Activated T-cell treated with anti-CD3 and anti-CD28 coated beads, Interleukin-2, amount 50 U/mL, for 4 hours (primary cell): ENCODE measurements at regions not wholly inside any gene's neighbourhood (a gene's known extent, or its start where the extent isn't known, plus 50 kb on each side); places are given as distances from the start of the nearest gene placed in this dataset.
"Not testable (repeated sequence)": the region's sequence is repeated elsewhere in the genome, so short reads cannot be mapped to it uniquely, and the experiment has no call there.

ENCODE experiments used
- ATAC-seq, 2 donors: fragments of 200-7000 bp; cut with Tn5 transposase; one replicate each; pipeline ENCODE4 v1.10.0; 2021
- DNase-seq: peaks from one replicate; pipeline ENCODE4 v3.0.0-alpha.2; 2020
- H3K27me3 Mint-ChIP-seq: one replicate; pipeline ENCODE4 v1.8.0; 2021; ENCODE audit warnings: low read depth, mixed read lengths
- H3K36me3 Mint-ChIP-seq: one replicate; pipeline ENCODE4 v1.8.0; 2022; ENCODE audit warnings: mixed read lengths; ENCODE audit not compliant: insufficient read depth
- H3K4me1 Mint-ChIP-seq: one replicate; pipeline ENCODE4 v1.8.0; 2021; ENCODE audit warnings: low read depth, mixed read lengths
- H3K4me3 Mint-ChIP-seq: one replicate; pipeline ENCODE4 v1.8.0; 2021; ENCODE audit warnings: mild to moderate bottlenecking, moderate library complexity, mixed read lengths
- H3K9me3 Mint-ChIP-seq: one replicate; pipeline ENCODE4 v1.8.0; 2021; ENCODE audit warnings: mixed read lengths

DNA sequence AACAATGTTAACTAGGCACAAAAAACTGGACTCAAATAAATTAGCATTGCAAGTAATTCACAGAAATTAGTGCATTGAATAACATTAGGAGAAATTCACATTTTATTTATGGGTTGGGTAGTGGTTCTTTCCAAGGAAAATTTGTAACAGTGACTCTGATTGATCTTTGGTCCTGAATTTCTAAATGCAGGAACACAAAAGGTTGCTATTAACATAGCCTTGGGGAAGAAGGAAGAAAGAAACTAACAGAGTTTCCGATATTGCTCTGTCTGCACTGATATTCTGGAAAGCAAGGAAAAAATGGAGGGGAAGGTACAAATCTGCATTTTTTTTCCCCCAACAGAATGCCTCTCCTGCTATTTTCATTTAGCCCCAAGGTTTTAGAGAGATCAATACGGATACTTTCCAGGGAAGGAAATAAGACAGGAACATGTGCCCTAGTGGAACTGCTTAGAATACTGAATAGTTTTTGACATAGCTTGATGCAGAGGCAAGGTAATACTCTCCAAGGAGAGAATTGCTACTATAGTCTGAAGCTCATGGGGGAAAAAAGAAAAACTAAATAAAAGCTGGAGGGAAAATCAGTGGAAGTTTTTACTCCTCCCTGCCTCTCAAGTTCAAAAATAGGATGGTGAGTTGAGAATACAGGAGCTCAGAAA lies 490.1 kb downstream of the RAPGEF2 start:
- DNase-seq (no peak), ATAC-seq (no peak)
- Mint-ChIP-seq H3K4me3 (no peak overlapping the region), H3K9me3 (no peaks in the 10 kb centered on the region), H3K27me3 (no peaks in the 10 kb centered on the region), H3K4me1 (no peaks in the 10 kb centered on the region), H3K36me3 (no peaks in the 10 kb centered on the region)

DNA sequence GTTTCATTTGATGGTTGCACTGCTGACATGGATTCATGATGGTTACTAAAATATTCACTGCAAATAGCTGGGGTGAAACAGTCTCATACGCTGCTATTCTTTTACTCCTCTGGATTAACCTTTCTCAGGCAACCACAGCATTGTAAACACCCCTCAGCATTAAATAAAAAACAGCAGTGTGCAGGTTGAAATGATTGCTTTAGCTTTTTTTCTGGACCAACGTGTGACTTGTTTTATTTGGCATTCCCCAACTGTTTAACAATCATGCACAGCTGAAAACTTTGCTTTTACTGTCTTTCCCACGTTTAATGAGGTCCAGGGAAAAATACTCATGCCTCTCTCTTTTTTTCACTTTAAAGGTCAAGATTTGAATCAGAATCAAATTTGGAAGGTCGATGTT lies 490.8 kb downstream of the RAPGEF2 start:
- Mint-ChIP-seq H3K4me1 (no peaks in the 10 kb centered on the region), H3K27me3 (no peaks in the 10 kb centered on the region), H3K36me3 (no peaks in the 10 kb centered on the region), H3K4me3 (no peak overlapping the region), H3K9me3 (no peaks in the 10 kb centered on the region)
- ATAC-seq = no peak
- no peak for DNase-seq

DNA sequence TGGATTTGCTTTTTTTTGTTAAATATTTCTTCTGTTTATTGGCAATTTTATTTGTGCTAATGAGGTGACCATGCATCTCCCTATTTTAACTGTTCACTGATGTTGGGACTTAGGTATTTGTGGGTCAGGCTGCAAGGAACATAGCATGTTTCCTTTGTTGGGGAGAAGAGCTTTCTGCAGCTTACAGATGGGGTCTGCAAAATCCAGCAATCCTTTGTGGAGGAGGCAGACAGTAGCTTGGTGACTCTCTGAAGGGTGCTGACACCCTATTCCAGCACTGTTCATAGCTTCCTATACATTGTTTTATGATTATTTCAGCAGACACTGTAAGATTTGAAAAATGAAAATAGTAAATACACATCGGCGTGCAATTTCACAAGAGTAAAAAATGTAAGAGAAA lies 491.7 kb downstream of the RAPGEF2 start:
- Mint-ChIP-seq H3K4me1 (no peaks in the 10 kb centered on the region), H3K9me3 (no peaks in the 10 kb centered on the region), H3K4me3 (no peak overlapping the region), H3K36me3 (no peaks in the 10 kb centered on the region), H3K27me3 (no peaks in the 10 kb centered on the region)
- DNase-seq (no peak), ATAC-seq (no peak)

DNA sequence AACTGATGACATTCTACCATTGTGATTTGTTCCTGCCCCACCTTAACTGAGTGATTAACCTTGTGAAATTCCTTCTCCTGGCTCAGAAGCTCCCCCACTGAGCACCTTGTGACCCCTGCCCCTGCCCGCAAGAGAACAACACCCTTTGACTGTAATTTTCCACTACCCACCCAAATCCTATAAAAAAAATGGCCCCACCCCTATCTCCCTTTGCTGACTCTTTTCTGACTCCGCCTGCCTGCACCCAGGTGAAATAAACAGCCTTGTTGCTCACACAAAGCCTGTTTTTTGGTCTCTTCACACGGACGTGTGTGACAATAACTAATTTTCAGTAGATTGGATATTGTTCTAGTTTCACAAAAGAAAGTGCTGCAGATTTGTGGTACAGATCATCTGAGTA lies 492.2 kb downstream of the RAPGEF2 start:
- not testable (repeated sequence) for H3K4me3 Mint-ChIP-seq, H3K36me3 Mint-ChIP-seq, H3K27me3 Mint-ChIP-seq, H3K4me1 Mint-ChIP-seq, H3K9me3 Mint-ChIP-seq, ATAC-seq, DNase-seq

DNA sequence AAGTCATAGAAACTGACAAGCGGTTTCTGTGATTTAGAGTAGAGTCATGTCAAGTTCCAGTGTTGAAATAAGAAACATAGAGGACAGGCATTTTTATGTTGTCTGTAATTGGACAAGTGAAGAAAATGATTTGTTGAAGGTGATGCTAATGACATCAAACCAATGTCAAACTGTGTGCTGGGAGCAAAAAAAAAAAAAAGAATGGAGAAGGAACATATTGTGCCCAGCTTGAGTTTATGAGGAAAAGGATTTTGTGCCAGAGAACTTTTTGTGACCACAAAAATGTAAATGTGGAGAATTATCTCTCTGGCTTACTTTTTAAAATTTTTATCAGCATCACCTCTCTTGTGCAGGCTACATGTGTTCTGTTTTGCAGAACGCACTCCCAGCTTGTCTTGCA lies 495.7 kb downstream of the RAPGEF2 start:
- ATAC-seq (no peak), DNase-seq (no peak)
- no peaks in the 10 kb centered on the region for H3K36me3 Mint-ChIP-seq
- H3K9me3 Mint-ChIP-seq = no peaks in the 10 kb centered on the region
- H3K27me3 Mint-ChIP-seq = no peaks in the 10 kb centered on the region
- no peak overlapping the region for H3K4me3 Mint-ChIP-seq
- H3K4me1 Mint-ChIP-seq = no peaks in the 10 kb centered on the region

DNA sequence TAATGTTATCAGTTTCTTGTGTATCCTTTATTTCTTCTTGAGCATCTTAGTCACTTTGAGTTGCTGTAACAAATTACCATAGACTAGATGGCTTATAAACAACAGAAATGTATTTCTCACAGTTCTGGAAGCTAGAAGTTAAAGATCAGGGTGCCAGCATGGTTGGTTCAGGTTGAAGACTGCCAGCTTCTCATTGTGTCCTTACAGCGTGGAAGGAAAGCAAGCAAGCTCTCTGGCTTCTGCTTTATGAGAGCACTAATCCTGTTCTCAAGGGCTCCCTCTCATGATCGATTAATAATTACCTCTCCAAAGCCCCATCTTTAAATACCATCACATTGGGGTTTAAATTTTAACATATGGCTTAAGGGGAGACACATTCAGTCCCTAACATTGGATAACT lies 497.2 kb downstream of the RAPGEF2 start:
- no peaks in the 10 kb centered on the region for H3K36me3 Mint-ChIP-seq
- no peaks in the 10 kb centered on the region for H3K9me3 Mint-ChIP-seq
- no peak for ATAC-seq
- DNase-seq = no peak
- H3K4me1 Mint-ChIP-seq = no peaks in the 10 kb centered on the region
- H3K27me3 Mint-ChIP-seq = no peaks in the 10 kb centered on the region
- H3K4me3 Mint-ChIP-seq = no peak overlapping the region

DNA sequence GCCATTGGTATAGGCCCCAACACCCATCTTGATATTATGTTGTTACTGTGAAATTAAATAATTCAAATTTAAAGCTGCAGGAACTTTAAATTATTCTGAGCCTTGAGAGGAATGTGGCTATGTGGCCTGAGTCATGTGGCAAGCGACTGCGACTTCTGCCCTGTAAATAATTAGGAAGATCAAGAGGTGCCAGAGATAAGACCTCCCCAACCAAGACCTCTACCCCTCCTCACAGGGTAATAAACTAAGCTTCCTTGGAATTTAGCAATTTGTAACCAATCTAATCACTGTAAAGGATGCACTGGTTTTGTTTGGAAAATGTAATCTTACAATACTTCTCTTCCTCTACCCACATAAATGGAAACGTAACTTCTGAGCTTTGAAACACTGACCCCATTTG lies 501.9 kb downstream of the RAPGEF2 start:
- Mint-ChIP-seq H3K27me3 (no peaks in the 10 kb centered on the region), H3K9me3 (peaks cover 4% of the 10 kb centered on the region), H3K36me3 (no peaks in the 10 kb centered on the region), H3K4me3 (no peak overlapping the region), H3K4me1 (no peaks in the 10 kb centered on the region)
- DNase-seq (no peak), ATAC-seq (no peak)

DNA sequence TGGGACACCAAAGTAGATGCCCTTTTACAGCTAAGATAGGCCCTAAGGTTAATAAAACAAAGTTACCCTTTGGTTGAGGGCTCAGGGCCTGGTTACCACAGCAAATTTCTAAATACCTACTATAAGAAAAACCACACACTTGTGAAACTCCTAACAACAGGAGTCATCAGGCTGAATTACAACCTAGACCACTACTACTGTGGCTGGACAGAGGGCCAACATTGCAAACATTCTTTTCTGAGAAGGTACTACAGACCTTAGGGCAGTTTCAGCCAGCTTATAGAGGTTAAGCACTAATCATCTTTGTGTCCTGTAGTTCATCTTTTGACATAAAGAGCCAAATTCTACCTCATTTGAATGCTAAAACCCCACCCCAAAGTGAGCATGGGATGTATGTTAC lies 504.0 kb downstream of the RAPGEF2 start:
- no peaks in the 10 kb centered on the region for H3K4me1 Mint-ChIP-seq
- H3K4me3 Mint-ChIP-seq = no peak overlapping the region
- no peak for DNase-seq

DNA sequence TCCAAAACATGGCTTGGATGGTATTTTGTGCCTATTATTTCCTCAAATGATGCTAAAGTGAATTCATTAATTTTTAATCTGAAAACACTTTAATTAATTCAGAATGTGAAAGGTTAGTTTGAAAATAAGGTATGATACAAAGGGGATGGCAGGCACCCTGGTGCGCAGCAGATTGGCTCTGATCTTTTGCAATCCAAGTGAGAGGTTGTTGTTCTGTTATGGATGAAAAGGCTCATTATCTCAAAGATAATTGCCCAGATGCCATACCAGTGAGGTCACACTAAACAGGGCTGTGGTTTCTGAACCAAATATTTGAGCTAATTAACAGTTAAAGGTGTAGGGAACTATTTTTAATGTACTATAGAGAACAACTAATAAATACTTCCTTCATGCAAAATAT lies 504.9 kb downstream of the RAPGEF2 start:
- Mint-ChIP-seq H3K36me3 (no peaks in the 10 kb centered on the region), H3K9me3 (peaks cover 11% of the 10 kb centered on the region), H3K27me3 (no peaks in the 10 kb centered on the region)

More for the DNA sequence above, 504.0 kb downstream of the RAPGEF2 start:
- Mint-ChIP-seq H3K36me3 (no peaks in the 10 kb centered on the region), H3K9me3 (peaks cover 4% of the 10 kb centered on the region), H3K27me3 (no peaks in the 10 kb centered on the region)
- ATAC-seq = no peak

DNA sequence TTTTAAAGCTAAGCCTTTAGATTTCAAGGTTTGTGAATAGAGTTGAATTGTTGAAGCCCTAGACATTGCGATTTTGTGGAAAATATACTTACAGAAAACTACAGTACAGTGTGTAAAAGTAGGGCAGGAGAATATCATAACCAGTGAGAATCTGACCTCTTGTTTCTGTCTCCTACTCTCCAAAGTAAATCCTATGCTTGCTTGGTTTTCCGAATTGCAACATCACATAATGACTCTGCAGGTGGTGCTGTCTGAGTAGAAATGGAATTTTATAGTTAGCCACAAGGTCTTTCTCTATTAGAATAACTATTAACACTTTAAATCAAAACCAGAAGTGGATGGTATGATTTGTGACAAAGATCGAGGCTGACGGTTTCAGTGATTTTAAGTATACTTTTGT lies 505.6 kb downstream of the RAPGEF2 start:
- H3K9me3 Mint-ChIP-seq = peaks cover 11% of the 10 kb centered on the region
- no peak for DNase-seq
- H3K36me3 Mint-ChIP-seq = no peaks in the 10 kb centered on the region
- no peaks in the 10 kb centered on the region for H3K27me3 Mint-ChIP-seq
- ATAC-seq = no peak
- no peaks in the 10 kb centered on the region for H3K4me1 Mint-ChIP-seq
- no peak overlapping the region for H3K4me3 Mint-ChIP-seq

More for the DNA sequence above, 504.9 kb downstream of the RAPGEF2 start:
- ATAC-seq (no peak), DNase-seq (no peak)
- no peak overlapping the region for H3K4me3 Mint-ChIP-seq
- no peaks in the 10 kb centered on the region for H3K4me1 Mint-ChIP-seq

DNA sequence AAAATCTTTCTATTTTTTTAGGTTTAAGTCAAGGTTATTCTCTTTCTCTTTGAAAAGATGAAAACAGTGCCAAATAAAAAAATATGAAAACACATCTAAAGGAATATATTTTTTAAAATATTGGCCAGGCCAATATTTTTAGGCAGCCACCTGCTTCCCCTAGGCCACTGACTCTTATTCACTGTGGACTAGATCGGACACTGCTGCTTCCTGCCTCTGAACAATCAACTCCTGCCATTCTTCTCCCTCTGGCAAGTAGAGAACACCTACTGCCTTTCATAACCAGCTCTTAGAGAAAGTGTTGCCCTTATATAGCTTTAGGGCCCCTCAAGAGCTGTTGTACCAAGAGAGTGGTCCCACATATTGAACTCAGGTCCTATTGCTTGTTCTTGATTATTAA lies 529.2 kb downstream of the RAPGEF2 start:
- Mint-ChIP-seq H3K4me3 (no peak overlapping the region), H3K36me3 (no peaks in the 10 kb centered on the region), H3K27me3 (no peaks in the 10 kb centered on the region), H3K4me1 (no peaks in the 10 kb centered on the region), H3K9me3 (peaks cover 10% of the 10 kb centered on the region)
- no peak for ATAC-seq
- DNase-seq = no peak

DNA sequence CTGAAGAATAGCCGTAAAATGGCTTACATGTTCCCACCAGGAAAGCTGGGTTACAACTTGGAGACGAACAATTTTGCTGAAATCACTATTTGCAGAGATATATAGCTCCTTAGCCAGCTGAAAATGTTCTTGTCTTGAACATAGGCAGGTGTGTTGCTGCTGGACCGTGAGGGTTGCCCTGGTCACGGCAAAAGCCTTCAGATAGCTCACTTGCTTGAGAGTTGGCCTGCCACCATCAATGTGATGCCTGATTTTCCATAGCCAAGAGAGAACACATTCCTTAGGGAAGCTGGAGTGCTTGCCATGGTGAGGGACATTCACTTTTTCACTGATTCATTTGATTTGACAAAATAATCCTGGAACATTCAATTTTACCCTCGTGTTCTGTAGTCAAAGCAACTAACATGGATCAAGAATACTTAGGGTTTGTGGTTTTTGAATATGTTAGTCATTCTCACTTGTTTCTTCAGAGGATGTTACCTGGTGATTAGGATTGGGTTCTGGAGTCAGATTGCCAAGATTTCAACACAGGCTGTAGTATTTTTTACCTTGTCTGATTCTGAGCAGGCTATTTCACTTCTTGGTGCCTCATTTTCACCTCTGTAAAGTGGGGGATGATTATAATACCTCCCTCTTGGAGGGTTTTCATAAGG lies 536.9 kb downstream of the RAPGEF2 start:
- no peak overlapping the region for H3K4me3 Mint-ChIP-seq
- peaks cover 9% of the 10 kb centered on the region for H3K9me3 Mint-ChIP-seq
- ATAC-seq (no peak), DNase-seq (no peak)
- no peaks in the 10 kb centered on the region for H3K4me1 Mint-ChIP-seq
- no peaks in the 10 kb centered on the region for H3K36me3 Mint-ChIP-seq
- H3K27me3 Mint-ChIP-seq = no peaks in the 10 kb centered on the region

DNA sequence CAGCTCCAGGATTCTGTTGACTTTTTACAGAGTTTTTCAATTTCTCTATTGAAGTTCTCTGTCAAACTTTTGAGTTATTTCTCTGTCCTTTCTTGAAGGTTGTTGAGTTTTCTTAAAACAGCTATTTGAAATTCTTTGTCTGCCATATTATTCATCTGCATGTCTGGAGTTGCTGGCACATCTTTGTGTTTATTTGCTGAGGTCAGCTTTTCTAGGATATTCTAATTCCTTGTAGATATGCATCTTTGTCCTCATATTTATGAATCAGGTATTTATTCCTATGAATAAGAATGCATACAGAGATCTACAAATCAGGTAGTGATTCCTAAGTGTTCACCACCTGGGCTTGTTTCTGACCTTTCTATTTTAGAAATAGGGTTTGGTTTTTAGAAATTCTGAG lies 546.4 kb downstream of the RAPGEF2 start:
- H3K4me3 Mint-ChIP-seq = no peak overlapping the region
- H3K9me3 Mint-ChIP-seq = peaks cover 18% of the 10 kb centered on the region
- no peaks in the 10 kb centered on the region for H3K4me1 Mint-ChIP-seq
- DNase-seq = no peak
- H3K36me3 Mint-ChIP-seq = peaks cover 2% of the 10 kb centered on the region
- no peak for ATAC-seq
- no peaks in the 10 kb centered on the region for H3K27me3 Mint-ChIP-seq

DNA sequence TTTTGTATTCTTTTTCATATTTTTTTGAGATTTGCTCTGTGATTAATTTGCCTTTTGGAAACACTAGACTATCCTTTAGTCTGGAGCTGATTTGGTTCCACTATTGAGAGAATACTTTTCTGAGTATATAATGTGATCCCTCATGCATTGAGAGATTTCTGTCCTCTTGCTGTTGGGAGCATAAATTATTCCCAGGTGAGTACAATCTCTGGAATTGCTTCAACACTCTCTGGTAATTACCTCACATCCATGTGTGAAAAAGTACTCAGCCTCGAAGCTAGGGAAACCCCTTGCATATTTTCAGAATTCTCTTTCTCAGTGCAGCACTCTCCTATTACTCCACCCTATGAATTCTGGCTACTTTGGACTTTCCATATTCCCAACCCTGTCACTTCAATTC lies 550.0 kb downstream of the RAPGEF2 start:
- DNase-seq (no peak), ATAC-seq (no peak)
- no peak overlapping the region for H3K4me3 Mint-ChIP-seq
- H3K4me1 Mint-ChIP-seq = no peaks in the 10 kb centered on the region
- peaks cover 18% of the 10 kb centered on the region for H3K9me3 Mint-ChIP-seq
- H3K27me3 Mint-ChIP-seq = no peaks in the 10 kb centered on the region
- peaks cover 2% of the 10 kb centered on the region for H3K36me3 Mint-ChIP-seq

DNA sequence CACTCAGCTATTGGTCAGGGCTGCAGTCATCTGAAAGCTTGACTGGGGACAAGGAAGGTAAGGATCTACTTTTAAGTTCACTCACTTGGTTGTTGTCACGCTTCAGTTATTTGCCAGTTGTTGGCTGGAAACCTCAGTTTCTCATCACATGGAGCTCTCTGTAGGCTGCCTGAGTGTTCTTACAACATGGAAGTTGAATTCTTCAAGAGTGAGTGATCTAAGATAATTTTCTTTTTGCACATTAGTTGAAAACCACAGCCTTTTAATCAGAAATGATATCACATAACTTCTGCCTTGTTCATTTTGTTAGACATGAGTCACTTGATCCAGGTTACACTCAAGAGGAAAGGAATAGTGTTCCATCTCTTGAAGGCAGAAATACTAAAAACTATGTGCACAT lies 552.7 kb downstream of the RAPGEF2 start:
- no peaks in the 10 kb centered on the region for H3K27me3 Mint-ChIP-seq
- no peaks in the 10 kb centered on the region for H3K4me1 Mint-ChIP-seq
- H3K36me3 Mint-ChIP-seq = no peaks in the 10 kb centered on the region
- DNase-seq (no peak), ATAC-seq (no peak)
- peaks cover 9% of the 10 kb centered on the region for H3K9me3 Mint-ChIP-seq
- no peak overlapping the region for H3K4me3 Mint-ChIP-seq
